ENCODE measurements at regions not wholly inside any gene's neighbourhood (a gene's known extent, or its start where the extent isn't known, plus 50 kb on each side); places are given as distances from the start of the nearest gene placed in this dataset.

GRCh38 chr13:38024431-38024830, 154.9 kb upstream of the TRPC4 start:
- TF ChIP-seq CTCF (IDR thresholded peaks at IDR 0.05): no peak

- no peak for TF ChIP-seq CTCF (IDR thresholded peaks at IDR 0.05)
Observed at GRCh38 chr13:38017320-38017719, 147.7 kb upstream of the TRPC4 start.

GRCh38 chr13:38013676-38014075, 144.1 kb upstream of the TRPC4 start:
- TF ChIP-seq CTCF (IDR thresholded peaks at IDR 0.05): no peak

GRCh38 chr13:38012096-38012495, 142.5 kb upstream of the TRPC4 start:
- no peak for TF ChIP-seq CTCF (IDR thresholded peaks at IDR 0.05)

- no peak for TF ChIP-seq CTCF (IDR thresholded peaks at IDR 0.05)
Observed at GRCh38 chr13:38008636-38009035, 139.1 kb upstream of the TRPC4 start.

GRCh38 chr13:38002606-38003005, 133.0 kb upstream of the TRPC4 start:
- TF ChIP-seq CTCF (IDR thresholded peaks at IDR 0.05): no peak

GRCh38 chr13:37997641-37998040, 128.1 kb upstream of the TRPC4 start:
- no peak for TF ChIP-seq CTCF (IDR thresholded peaks at IDR 0.05)

GRCh38 chr13:37995092-37995491, 125.5 kb upstream of the TRPC4 start:
- TF ChIP-seq CTCF (IDR thresholded peaks at IDR 0.05): no peak

Measured in LNCAP (cell line).